Glomerular visceral epithelial cell (primary cell): ENCODE measurements at regions not wholly inside any gene's neighbourhood (a gene's known extent, or its start where the extent isn't known, plus 50 kb on each side); places are given as distances from the start of the nearest gene placed in this dataset.
A peak's percentile ranks its signal among the peaks of the same experiment; 100 is the strongest.
"Not testable (repeated sequence)": the region's sequence is repeated elsewhere in the genome, so short reads cannot be mapped to it uniquely, and the experiment has no call there.

ENCODE experiments used
- DNase-seq: peaks from one replicate; pipeline ENCODE4 v3.0.0-alpha.2; 2016; ENCODE audit errors: extremely low spot score

- DNase-seq = no peak
Measured at GRCh38 chrX:7385131-7385530, 237.2 kb upstream of the PUDP start.

DNA sequence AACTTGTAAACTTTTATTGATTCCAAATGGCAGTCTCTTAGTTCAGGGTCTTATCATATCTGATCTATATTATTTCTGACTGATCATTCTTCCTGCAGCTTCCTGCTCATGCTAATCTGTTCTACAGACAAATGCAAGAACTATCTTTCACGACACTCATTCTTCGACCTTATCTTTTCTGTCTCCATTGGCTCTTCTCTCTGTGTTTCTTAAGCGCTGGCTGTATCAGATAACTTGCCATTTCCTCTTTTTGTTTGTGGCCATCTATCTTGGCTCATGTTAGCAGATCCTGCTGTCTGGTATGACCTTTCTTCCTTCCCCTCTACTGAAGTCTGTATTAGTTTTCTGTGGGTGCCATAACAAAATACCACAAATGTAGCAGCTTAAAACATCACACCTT lies 230.5 kb upstream of the PUDP start:
- DNase-seq = no peak

DNA sequence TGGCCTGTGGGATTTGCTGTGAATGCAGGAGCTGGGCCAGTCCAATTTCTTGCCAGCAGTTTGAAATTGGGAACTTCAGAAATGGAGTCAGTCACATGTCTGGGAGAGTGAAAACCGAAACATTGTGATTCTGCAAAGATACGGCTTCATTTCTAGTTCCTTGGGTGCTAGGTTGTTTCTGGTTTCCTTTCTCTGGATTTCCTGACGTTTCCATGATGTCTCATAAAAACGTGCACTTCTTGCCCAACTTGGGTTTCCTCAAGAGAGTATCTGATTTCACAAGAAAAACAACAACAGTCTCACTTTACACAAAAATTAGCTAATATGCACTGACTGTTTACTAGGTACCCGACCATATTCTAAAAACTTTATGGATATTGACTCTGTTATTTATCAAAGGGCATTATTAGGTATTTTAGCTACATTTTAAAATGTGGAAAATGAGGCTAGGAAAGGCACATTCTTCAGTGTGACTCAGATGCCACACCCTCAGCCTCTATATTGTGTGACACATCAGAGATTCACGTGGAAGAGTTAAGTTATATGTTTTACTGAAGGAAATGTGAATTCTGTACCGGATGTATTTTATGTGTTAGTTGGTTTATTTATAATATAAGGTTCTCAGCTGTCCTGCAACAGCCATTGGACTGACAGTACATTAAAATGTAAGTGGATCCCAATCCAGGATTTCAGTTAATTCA lies 225.0 kb upstream of the PUDP start:
- DNase-seq = no peak

- no peak for DNase-seq
Measured at GRCh38 chrX:7362111-7362510, 214.2 kb upstream of the PUDP start.

GRCh38 chrX:7351926-7352325 lies 204.0 kb upstream of the PUDP start:
- no peak for DNase-seq

DNA sequence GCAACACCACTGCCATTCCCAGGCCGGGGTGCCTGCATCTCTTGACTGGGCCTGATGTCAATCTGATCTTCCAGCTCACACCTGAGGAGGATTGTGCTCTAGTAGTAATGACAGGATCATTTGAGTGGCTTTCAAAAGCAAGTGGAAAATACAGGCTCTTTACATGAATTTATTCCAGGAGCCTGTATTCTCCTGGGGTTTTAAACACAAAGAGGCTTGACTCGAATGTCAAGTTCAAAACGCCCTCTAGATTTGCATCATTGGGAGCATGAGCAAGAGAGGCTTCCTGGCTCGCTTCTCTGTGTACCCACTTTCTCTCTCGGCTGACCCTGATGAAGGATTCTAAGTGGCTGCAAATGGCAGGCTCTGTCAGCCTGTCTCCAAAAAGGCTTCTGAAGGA lies 199.5 kb upstream of the PUDP start:
- no peak for DNase-seq

DNA sequence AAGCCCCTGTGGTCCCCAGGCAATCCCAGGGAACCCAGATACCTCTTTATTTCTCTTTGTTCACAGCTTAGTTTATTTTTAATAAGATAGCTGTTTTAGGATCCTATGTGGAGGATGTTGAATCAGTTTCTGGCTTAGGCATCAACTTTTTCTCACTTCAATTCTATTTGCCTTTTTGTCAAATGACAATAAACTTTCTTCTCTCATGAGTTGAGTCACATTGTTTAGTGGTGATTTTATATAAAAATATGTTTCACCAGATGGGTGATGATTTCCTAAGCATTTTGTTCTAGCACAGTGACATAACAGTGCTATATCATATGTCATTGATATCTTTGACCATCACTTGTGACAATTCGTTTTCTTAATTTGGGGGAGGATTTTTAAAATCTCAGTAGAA lies 198.1 kb upstream of the PUDP start:
- no peak for DNase-seq

DNA sequence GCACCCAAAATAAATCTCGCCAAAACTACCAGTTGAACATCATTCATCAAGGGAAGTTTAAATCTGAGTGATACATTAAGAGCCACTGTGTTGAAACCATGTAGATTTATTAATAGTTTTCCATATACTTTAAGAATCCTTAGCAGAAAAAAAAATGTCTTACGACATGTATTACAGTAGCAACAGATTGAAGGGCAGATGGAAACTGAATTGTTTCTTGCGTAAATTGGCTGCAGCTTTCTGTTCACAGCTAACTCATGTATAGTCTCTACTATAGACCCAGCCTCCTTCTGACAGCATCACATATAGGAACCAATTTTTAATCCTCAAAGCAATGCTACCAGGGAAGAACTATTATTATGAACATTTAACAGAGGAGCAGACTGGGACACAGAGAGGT lies 195.2 kb upstream of the PUDP start:
- DNase-seq = no peak

- not testable (repeated sequence) for DNase-seq
Measured at GRCh38 chrX:7335816-7336362, 187.9 kb upstream of the PUDP start.

DNA sequence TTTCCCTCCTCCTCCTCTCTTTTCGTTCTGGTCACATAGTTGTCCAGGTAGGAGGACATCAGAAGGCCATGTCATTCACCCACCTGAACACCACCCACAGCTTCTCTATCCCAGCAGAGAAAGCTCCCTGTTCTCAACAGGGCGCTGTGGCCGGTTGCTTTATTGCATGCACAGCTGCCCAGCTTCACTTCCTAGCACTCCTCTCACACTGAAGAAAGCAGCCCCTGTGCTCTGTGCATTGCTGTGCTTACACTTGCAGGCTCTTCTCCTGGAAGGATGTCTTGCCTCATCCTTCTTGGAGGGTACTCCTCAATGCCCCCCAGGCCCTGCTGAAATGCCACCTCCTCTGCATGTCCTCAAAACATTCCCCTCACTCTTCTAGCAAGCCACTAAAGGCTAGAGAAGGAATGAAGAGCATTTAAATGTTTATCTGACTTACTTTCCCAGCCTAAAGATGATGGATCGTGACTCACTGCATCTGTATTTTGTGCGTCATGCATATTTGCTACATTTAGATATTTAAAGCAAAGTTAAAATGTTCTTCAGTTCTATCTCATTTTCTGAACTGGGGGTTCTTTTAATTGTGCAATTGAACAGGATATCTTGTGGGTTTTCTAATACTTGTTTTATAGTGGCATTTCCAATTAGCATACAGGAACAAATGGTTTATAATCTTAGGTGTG lies 186.4 kb upstream of the PUDP start:
- no peak for DNase-seq

GRCh38 chrX:7330971-7331746 lies 183.2 kb upstream of the PUDP start:
- DNase-seq = no peak

- DNase-seq = no peak
Measured at GRCh38 chrX:7330556-7330955, 182.6 kb upstream of the PUDP start.

- no peak for DNase-seq
Measured at GRCh38 chrX:7318661-7319060, 170.7 kb upstream of the PUDP start.

- no peak for DNase-seq
Measured at GRCh38 chrX:7318241-7318640, 170.3 kb upstream of the PUDP start.

GRCh38 chrX:7316887-7317286 lies 168.9 kb upstream of the PUDP start:
- DNase-seq = no peak

GRCh38 chrX:7316280-7316679 lies 168.3 kb upstream of the PUDP start:
- DNase-seq = no peak

GRCh38 chrX:7314425-7314824 lies 166.5 kb upstream of the PUDP start:
- DNase-seq = no peak

- no peak for DNase-seq
Measured at GRCh38 chrX:7307720-7308119, 159.8 kb upstream of the PUDP start.

DNA sequence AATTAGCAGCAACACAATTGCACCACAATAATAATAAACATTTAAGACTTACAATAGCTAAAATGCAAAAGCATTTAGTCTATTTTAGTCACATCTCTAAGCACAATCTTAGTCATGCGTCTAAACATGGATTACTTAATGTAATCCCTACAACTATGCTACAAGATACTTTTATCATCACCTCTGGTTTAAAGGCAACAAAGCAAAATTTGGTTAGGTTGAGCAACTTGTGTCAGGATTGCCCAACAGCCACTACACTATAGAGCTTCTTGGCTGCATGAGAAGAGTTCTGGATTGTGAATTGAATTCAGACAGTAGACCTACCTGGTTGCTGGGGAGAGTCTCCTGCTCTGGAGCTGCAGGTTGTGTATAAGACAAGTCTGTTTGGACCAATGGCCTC lies 146.5 kb upstream of the PUDP start:
- DNase-seq = no peak

DNA sequence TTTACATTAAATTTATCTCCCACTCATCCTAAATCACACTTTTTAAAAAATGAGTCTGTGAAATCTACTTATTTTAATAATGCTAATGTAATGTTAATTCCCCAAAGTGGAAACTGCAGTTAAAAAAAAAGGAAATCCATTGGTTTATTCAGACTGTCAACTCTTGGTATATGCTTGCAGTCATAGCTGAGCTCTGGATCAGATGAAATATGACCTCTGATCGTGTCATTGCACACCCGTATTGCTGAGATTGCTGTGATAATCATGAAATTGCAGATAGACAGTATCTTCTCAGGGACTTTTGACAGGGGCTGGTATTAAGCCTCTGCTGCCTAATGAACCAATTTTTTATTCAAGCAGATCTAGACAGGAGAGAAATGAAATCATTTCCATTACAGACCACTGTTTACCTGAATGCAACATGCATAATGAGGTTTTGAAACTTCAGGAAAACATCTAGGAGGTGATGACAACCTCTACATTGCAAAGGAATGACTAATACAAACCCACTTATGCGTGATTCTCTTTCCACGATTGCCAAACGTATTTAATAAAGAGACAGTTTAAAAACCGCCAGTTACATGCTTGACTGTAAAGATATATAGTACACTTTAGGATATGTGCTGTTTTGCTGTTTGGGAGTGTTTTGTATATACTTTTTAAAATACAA lies 138.3 kb upstream of the PUDP start:
- DNase-seq = peak; percentile 37

GRCh38 chrX:7285765-7286164 lies 137.8 kb upstream of the PUDP start:
- DNase-seq = no peak

DNA sequence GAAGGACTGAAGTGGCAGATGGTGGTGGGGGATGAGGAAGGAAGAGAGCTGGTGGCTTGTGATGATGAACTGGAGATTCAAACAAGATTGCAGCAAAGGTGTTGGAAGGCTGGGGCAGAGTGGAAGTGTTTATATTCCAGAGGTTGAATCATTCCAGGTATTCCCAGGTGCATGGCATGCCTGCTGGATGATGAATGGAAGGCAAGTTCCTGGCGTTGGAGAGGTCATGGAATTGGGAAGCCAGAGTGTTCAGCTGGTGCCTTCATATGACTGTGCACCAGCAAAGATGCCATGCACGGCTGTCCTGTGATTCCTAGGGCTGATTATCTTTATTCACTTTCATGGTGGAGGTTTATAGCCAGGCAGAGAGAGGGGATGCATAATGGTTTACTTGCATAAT lies 135.8 kb upstream of the PUDP start:
- no peak for DNase-seq
